B cell (primary cell): ENCODE measurements at regions not wholly inside any gene's neighbourhood (a gene's known extent, or its start where the extent isn't known, plus 50 kb on each side); places are given as distances from the start of the nearest gene placed in this dataset.

ENCODE experiments used
- ATAC-seq: fragments of 200-7000 bp; cut with Tn5 transposase; one replicate; pipeline ENCODE4 v1.10.0; 2021; ENCODE audit warnings: low read depth, mild to moderate bottlenecking, moderate number of reproducible peaks, moderate library complexity
- CTCF ChIA-PET: fragments of 350-600 bp; sonication (Branson Sonifier 250); formaldehyde crosslinking; loops from one replicate; lab custom pipeline; 2021; ENCODE audit warnings: antibody characterized with exemption, inconsistent platforms; lab: Charles Lee
- POLR2A ChIA-PET: fragments of 350-600 bp; sonication (Branson Sonifier 250); formaldehyde crosslinking; loops from one replicate; lab custom pipeline; 2021; ENCODE audit warnings: antibody characterized with exemption; lab: Charles Lee
- DNase-seq: peaks from one replicate; pipeline ENCODE4 v3.0.0; 2013
- H2AFZ ChIP-seq: 2 replicates; pipeline ENCODE4 v1.6.1; 2012; ENCODE audit warnings: mild to moderate bottlenecking, low read depth, low read length; ENCODE audit not compliant: insufficient read depth, poor library complexity, severe bottlenecking
- H3K27ac ChIP-seq, 2 donors: 1 replicate in 1 of 2; 2 replicates in 1 of 2; pipeline ENCODE4 v1.5.1; 2012 to 2013; ENCODE audit warnings: low read length in 2 of 2, mild to moderate bottlenecking in 2 of 2, moderate library complexity in 1 of 2
- H3K27me3 ChIP-seq, 4 experiments: fragments of 200-600 bp in 1 of 4; sonication (generic) in 1 of 4; replicated peaks in 1 of 4; 1 replicate in 2 of 4; 2 replicates in 2 of 4; pipeline versions ENCODE4 v1.6.1 to v1.7.0; 2013 to 2016; ENCODE audit warnings: low read length in 3 of 4, mild to moderate bottlenecking in 2 of 4, mixed read lengths in 1 of 4, moderate library complexity in 1 of 4; ENCODE audit not compliant: insufficient read depth in 4 of 4, control insufficient read depth in 3 of 4; ENCODE audit errors: control extremely low read depth in 1 of 4
- H3K36me3 ChIP-seq, 2 experiments: replicated peaks in 1 of 2; 1 replicate in 1 of 2; 2 replicates in 1 of 2; pipeline versions ENCODE4 v1.6.1 to v1.7.1; 2013; ENCODE audit warnings: low read length in 1 of 2; ENCODE audit not compliant: insufficient read depth in 2 of 2, control insufficient read depth in 1 of 2; ENCODE audit errors: control extremely low read depth in 1 of 2, extremely low read depth in 1 of 2
- H3K4me1 ChIP-seq, 2 donors: fragments of 200-600 bp in 1 of 2; sonication (generic) in 1 of 2; 1 replicate in 1 of 2; 2 replicates in 1 of 2; pipeline versions ENCODE4 v1.5.1 to v1.6.1; 2013 to 2017; ENCODE audit warnings: low read length in 2 of 2; ENCODE audit not compliant: control insufficient read depth in 2 of 2, insufficient read depth in 2 of 2
- H3K4me2 ChIP-seq: replicated peaks from 2 replicates; pipeline ENCODE3; 2012; ENCODE audit warnings: mild to moderate bottlenecking, low read depth, low read length; ENCODE audit not compliant: poor library complexity, severe bottlenecking
- H3K4me3 ChIP-seq, 5 experiments: fragments of 200-600 bp in 1 of 5; sonication (generic) in 1 of 5; 1 replicate in 3 of 5; 2 replicates in 2 of 5; pipeline versions ENCODE4 v1.5.1 to v1.7.0; 2011 to 2016; ENCODE audit warnings: low read length in 4 of 5, mild to moderate bottlenecking in 4 of 5, low read depth in 2 of 5, control low read depth in 1 of 5, moderate library complexity in 1 of 5; ENCODE audit not compliant: insufficient read depth in 1 of 5; ENCODE audit errors: control extremely low read depth in 1 of 5, extremely low read depth in 1 of 5
- H3K79me2 ChIP-seq: fragments of 200-600 bp; sonication (generic); one replicate; pipeline ENCODE4 v1.6.0; 2016; ENCODE audit warnings: low read length; ENCODE audit not compliant: control insufficient read depth, insufficient read depth
- H3K9ac ChIP-seq: fragments of 200-600 bp; sonication (generic); 2 replicates; pipeline ENCODE4 v1.6.1; 2017; ENCODE audit warnings: mild to moderate bottlenecking, low read length, moderate library complexity
- H3K9me3 ChIP-seq, 3 donors: one replicate each; pipeline versions ENCODE4 v1.6.1 to v1.7.1; 2013; ENCODE audit warnings: low read length in 2 of 3; ENCODE audit not compliant: control insufficient read depth in 2 of 3, insufficient read depth in 1 of 3; ENCODE audit errors: control extremely low read depth in 1 of 3
- H4K20me1 ChIP-seq: 2 replicates; pipeline ENCODE4 v1.6.0; 2012; ENCODE audit warnings: mild to moderate bottlenecking, low read length; ENCODE audit not compliant: insufficient read depth, control insufficient read depth, poor library complexity, severe bottlenecking
- H3K27ac Mint-ChIP-seq: one replicate; pipeline ENCODE4 v1.8.0; 2021; ENCODE audit warnings: mixed read lengths
- H3K27me3 Mint-ChIP-seq: one replicate; pipeline ENCODE4 v1.8.0; 2021; ENCODE audit warnings: mixed read lengths
- H3K4me1 Mint-ChIP-seq: one replicate; pipeline ENCODE4 v1.8.0; 2021; ENCODE audit warnings: mixed read lengths
- H3K4me3 Mint-ChIP-seq: one replicate; pipeline ENCODE4 v1.8.0; 2021; ENCODE audit warnings: mixed read lengths
- H3K9me3 Mint-ChIP-seq: one replicate; pipeline ENCODE4 v1.8.0; 2022; ENCODE audit warnings: mixed read lengths; ENCODE audit not compliant: insufficient read depth
- EZH2 ChIP-seq: IDR thresholded peaks from 2 replicates; pipeline ENCODE4 v1.6.1; 2012; ENCODE audit warnings: borderline replicate concordance, low read depth, mild to moderate bottlenecking, moderate library complexity, low read length; ENCODE audit not compliant: insufficient read depth, poor library complexity, severe bottlenecking
- WGBS: methylation state at CpG from one replicate; pipeline ENCODE4 v1.1.5; 2013; ENCODE audit warnings: missing lambda C conversion rate; ENCODE audit not compliant: insufficient coverage; 5-methylcytosine and 5-hydroxymethylcytosine counted together
- intact Hi-C: fragments of 100-400 bp; cut with micrococcal nuclease; formaldehyde crosslinking; loops from one replicate; pipeline ENCODE4 v1.10.0; 2022
- TF ChIP-seq, protein P1 (sequence below): fragments of 200-600 bp; IDR thresholded peaks from one replicate; pipeline ENCODE4 v1.8.0; 2022; ENCODE audit warnings: antibody characterized with exemption, mild to moderate bottlenecking

DNA sequence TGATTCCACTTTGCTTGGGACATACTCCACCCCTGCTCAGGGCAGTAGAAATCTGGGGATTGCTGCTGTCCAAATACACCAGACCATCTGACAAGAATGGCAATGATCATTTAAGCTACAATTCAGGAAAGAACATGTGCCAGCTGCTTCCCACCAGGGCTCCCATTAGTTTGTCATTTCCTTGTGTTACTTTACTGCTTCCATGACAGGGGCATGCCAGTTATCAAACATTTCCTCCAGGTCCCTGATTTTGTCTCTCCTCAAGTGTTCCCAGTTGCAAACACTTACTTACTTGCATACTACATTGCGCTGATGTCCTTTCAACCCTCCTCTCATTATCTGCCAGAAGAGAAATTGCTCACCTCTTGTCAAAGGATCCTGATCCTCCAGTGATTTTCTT lies 474.5 kb upstream of the DCC start:
- ChIA-PET POLR2A (no interaction called here), CTCF (no interaction called here)
- H3K9me3 ChIP-seq = peaks cover 0 to 6% (median 0%) of the 10 kb centered on the region in 3 donors
- Mint-ChIP-seq H3K9me3 (peaks cover 11% of the 10 kb centered on the region), H3K4me3 (no peak overlapping the region), H3K27me3 (no peaks in the 10 kb centered on the region), H3K27ac (no peak overlapping the region), H3K4me1 (no peaks in the 10 kb centered on the region)
- TF ChIP-seq EZH2 = no peak
- TF ChIP-seq, protein P1, sequence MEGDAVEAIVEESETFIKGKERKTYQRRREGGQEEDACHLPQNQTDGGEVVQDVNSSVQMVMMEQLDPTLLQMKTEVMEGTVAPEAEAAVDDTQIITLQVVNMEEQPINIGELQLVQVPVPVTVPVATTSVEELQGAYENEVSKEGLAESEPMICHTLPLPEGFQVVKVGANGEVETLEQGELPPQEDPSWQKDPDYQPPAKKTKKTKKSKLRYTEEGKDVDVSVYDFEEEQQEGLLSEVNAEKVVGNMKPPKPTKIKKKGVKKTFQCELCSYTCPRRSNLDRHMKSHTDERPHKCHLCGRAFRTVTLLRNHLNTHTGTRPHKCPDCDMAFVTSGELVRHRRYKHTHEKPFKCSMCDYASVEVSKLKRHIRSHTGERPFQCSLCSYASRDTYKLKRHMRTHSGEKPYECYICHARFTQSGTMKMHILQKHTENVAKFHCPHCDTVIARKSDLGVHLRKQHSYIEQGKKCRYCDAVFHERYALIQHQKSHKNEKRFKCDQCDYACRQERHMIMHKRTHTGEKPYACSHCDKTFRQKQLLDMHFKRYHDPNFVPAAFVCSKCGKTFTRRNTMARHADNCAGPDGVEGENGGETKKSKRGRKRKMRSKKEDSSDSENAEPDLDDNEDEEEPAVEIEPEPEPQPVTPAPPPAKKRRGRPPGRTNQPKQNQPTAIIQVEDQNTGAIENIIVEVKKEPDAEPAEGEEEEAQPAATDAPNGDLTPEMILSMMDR = no peak
- no peak overlapping the region for H3K9ac ChIP-seq
- H3K4me3 ChIP-seq = no peak overlapping the region
- no peaks in the 10 kb centered on the region for H3K27me3 ChIP-seq
- no peak overlapping the region for H3K27ac ChIP-seq
- DNase-seq (no peak), ATAC-seq (no peak)
- intact Hi-C loops = no loop called here
- H3K4me1 ChIP-seq = no peaks in the 10 kb centered on the region
- no peak overlapping the region for H3K4me2 ChIP-seq
- WGBS = no CpG with 5 or more reads among the region's 1 CpG
- no peaks in the 10 kb centered on the region for H4K20me1 ChIP-seq
- no peaks in the 10 kb centered on the region for H3K79me2 ChIP-seq
- H2AFZ ChIP-seq = no peak overlapping the region
- no peaks in the 10 kb centered on the region for H3K36me3 ChIP-seq

DNA sequence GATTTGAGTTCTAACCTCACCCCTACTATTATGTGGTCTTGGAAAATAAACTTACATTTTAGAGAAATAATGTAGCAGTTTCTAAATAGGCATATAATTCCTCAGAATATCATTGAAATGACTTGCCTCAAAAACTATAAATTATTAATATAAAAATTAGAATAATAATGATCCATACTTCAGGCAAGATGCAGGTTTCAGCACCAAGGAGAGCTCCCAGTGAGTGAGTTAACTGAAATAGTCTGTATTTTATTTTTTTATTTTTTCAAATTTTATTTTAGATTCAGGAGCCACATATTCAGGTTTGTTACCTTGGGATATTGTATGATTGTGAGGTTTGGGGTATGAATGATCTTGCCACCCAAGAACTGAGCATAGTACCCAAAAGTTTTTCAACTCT lies 472.2 kb upstream of the DCC start:
- Histone ChIP-seq H3K4me1 (no peaks in the 10 kb centered on the region), H3K9me3 (peaks cover 0 to 6% (median 0%) of the 10 kb centered on the region in 3 donors), H3K27me3 (no peaks in the 10 kb centered on the region), H3K9ac (no peak overlapping the region), H2AFZ (no peak overlapping the region), H4K20me1 (no peaks in the 10 kb centered on the region), H3K4me2 (no peak overlapping the region), H3K36me3 (no peaks in the 10 kb centered on the region), H3K4me3 (no peak overlapping the region), H3K27ac (no peak overlapping the region), H3K79me2 (no peaks in the 10 kb centered on the region)
- CTCF ChIA-PET = no interaction called here
- intact Hi-C loops = no loop called here
- POLR2A ChIA-PET = no interaction called here
- no peaks in the 10 kb centered on the region for H3K27me3 Mint-ChIP-seq
- H3K4me1 Mint-ChIP-seq = no peaks in the 10 kb centered on the region
- ATAC-seq (no peak), DNase-seq (no peak)
- TF ChIP-seq, protein P1 = no peak
- TF ChIP-seq EZH2 = no peak
- H3K27ac Mint-ChIP-seq = no peak overlapping the region
- H3K9me3 Mint-ChIP-seq = peaks cover 11% of the 10 kb centered on the region
- no peak overlapping the region for H3K4me3 Mint-ChIP-seq
